OCI-LY1 (cell line): ENCODE measurements at regions not wholly inside any gene's neighbourhood (a gene's known extent, or its start where the extent isn't known, plus 50 kb on each side); places are given as distances from the start of the nearest gene placed in this dataset.

Source experiments
- H2AFZ ChIP-seq: fragments of 200-600 bp; sonication (generic), shearing (Covaris generic); 2 replicates; pipeline ENCODE4 v1.6.0; 2014; ENCODE audit warnings: antibody characterized with exemption, mild to moderate bottlenecking, low read length
- H3F3A ChIP-seq: fragments of 200-600 bp; sonication (generic), shearing (Covaris generic); 2 replicates; pipeline ENCODE4 v1.6.0; 2014; ENCODE audit warnings: mild to moderate bottlenecking, antibody characterized with exemption, low read length, moderate library complexity; ENCODE audit not compliant: insufficient read depth
- H3K27ac ChIP-seq: fragments of 200-600 bp; sonication (generic); 2 replicates; pipeline ENCODE4 v1.5.1; 2014; ENCODE audit warnings: low read length, mixed run types, mild to moderate bottlenecking, low read depth; ENCODE audit not compliant: poor library complexity, severe bottlenecking
- H3K27me3 ChIP-seq: fragments of 200-600 bp; sonication (generic); 2 replicates; pipeline ENCODE4 v1.6.0; 2014; ENCODE audit warnings: antibody characterized with exemption, mild to moderate bottlenecking, low read length, moderate library complexity; ENCODE audit not compliant: insufficient read depth
- H3K36me3 ChIP-seq: fragments of 200-600 bp; sonication (generic); 2 replicates; pipeline ENCODE4 v1.6.1; 2014; ENCODE audit warnings: mild to moderate bottlenecking, antibody characterized with exemption, low read length, moderate library complexity, mixed read lengths; ENCODE audit not compliant: insufficient read depth
- H3K4me1 ChIP-seq: fragments of 200-600 bp; sonication (generic); 2 replicates; pipeline ENCODE4 v1.5.1; 2014; ENCODE audit warnings: mild to moderate bottlenecking, low read length, moderate library complexity; ENCODE audit not compliant: insufficient read depth, severe bottlenecking
- H3K4me2 ChIP-seq: fragments of 200-600 bp; sonication (generic), shearing (Covaris generic); 2 replicates; pipeline ENCODE4 v1.6.1; 2014; ENCODE audit warnings: low read length
- H3K4me3 ChIP-seq: fragments of 200-600 bp; sonication (generic); 2 replicates; pipeline ENCODE4 v1.5.1; 2014; ENCODE audit warnings: low read length, low read depth, mild to moderate bottlenecking, mixed read lengths; ENCODE audit not compliant: poor library complexity, severe bottlenecking
- H3K79me2 ChIP-seq: fragments of 200-600 bp; shearing (Covaris generic); 2 replicates; pipeline ENCODE4 v1.6.1; 2016; ENCODE audit warnings: mixed run types, low read length, mixed read lengths; ENCODE audit not compliant: insufficient read depth
- H3K9ac ChIP-seq: fragments of 200-600 bp; sonication (generic), shearing (Covaris generic); 2 replicates; pipeline ENCODE4 v1.6.1; 2014; ENCODE audit warnings: mild to moderate bottlenecking, low read length, mixed read lengths
- H3K9me2 ChIP-seq: fragments of 200-600 bp; sonication (generic), shearing (Covaris generic); 2 replicates; pipeline ENCODE4 v1.6.1; 2014; ENCODE audit warnings: low read depth, mild to moderate bottlenecking, low read length, mixed read lengths
- H3K9me3 ChIP-seq: fragments of 200-600 bp; shearing (Covaris generic); 2 replicates; pipeline ENCODE4 v1.6.1; 2014; ENCODE audit warnings: low read length, mixed read lengths
- H4K20me1 ChIP-seq: fragments of 200-600 bp; sonication (generic), shearing (Covaris generic); 2 replicates; pipeline ENCODE4 v1.6.0; 2016; ENCODE audit warnings: mild to moderate bottlenecking, low read length; ENCODE audit not compliant: insufficient read depth
- EZH2 ChIP-seq: fragments of 200-600 bp; sonication (generic), shearing (Covaris generic); IDR thresholded peaks from 2 replicates; pipeline ENCODE4 v1.8.0; 2017; ENCODE audit warnings: borderline replicate concordance, mixed run types, mild to moderate bottlenecking, antibody characterized with exemption, low read length, moderate library complexity, mixed read lengths
- TF ChIP-seq, protein P1 (sequence below): fragments of 200-600 bp; sonication (generic), shearing (Covaris generic); IDR thresholded peaks from 2 replicates; pipeline ENCODE4 v1.5.1; 2017; ENCODE audit warnings: mild to moderate bottlenecking, antibody characterized with exemption, low read length, moderate library complexity, mixed read lengths

DNA sequence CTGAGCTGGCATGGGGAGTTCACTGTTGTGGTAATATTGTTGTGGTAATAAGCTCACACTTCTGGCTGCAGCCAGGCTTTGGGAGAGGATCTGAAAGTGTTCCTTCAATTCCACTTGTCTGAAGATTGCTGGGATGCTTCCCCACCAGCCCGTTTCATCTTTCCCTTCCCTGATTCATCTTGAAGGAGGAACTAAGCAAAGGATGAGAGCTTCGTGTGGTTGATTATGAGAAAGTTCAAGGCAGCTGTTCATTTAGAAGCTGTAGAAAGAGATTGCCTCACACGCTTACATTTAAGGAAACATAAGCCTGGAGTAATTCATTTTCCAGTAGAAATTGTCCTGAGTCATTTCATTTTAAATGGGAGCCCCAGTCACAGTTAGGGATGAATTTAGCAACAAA lies 122.4 kb upstream of the GAS1 start:
- no peaks in the 10 kb centered on the region for H3K9me2 ChIP-seq
- no peaks in the 10 kb centered on the region for H3K4me1 ChIP-seq
- no peaks in the 10 kb centered on the region for H3K27me3 ChIP-seq
- no peak overlapping the region for H3K4me3 ChIP-seq
- TF ChIP-seq EZH2 = no peak
- TF ChIP-seq, protein P1, sequence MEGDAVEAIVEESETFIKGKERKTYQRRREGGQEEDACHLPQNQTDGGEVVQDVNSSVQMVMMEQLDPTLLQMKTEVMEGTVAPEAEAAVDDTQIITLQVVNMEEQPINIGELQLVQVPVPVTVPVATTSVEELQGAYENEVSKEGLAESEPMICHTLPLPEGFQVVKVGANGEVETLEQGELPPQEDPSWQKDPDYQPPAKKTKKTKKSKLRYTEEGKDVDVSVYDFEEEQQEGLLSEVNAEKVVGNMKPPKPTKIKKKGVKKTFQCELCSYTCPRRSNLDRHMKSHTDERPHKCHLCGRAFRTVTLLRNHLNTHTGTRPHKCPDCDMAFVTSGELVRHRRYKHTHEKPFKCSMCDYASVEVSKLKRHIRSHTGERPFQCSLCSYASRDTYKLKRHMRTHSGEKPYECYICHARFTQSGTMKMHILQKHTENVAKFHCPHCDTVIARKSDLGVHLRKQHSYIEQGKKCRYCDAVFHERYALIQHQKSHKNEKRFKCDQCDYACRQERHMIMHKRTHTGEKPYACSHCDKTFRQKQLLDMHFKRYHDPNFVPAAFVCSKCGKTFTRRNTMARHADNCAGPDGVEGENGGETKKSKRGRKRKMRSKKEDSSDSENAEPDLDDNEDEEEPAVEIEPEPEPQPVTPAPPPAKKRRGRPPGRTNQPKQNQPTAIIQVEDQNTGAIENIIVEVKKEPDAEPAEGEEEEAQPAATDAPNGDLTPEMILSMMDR = no peak
- H2AFZ ChIP-seq = no peak overlapping the region
- H3K27ac ChIP-seq = no peak overlapping the region
- no peaks in the 10 kb centered on the region for H3F3A ChIP-seq
- no peaks in the 10 kb centered on the region for H3K9me3 ChIP-seq
- H3K36me3 ChIP-seq = no peaks in the 10 kb centered on the region
- no peaks in the 10 kb centered on the region for H3K79me2 ChIP-seq
- no peak overlapping the region for H3K4me2 ChIP-seq
- no peaks in the 10 kb centered on the region for H4K20me1 ChIP-seq
- H3K9ac ChIP-seq = no peak overlapping the region

DNA sequence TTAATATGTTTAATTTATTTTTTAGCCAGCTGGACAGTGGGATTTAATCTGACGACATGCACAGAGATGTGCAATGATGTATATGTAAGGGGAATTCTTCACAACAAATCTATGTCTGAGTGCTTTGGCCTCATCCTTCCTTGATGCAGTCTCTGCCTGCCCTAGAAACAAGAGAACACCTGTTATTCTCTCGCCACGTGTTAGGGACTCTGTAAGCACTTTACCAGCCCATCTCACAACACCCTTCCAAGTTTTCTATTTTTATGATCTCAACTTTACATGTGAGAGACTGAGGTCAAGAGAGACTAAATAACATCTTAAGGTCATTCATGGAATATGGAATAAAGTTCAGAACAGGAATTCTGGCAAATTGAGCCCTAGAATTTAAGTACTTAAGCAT lies 123.0 kb upstream of the GAS1 start:
- Histone ChIP-seq H3F3A (no peaks in the 10 kb centered on the region), H2AFZ (no peak overlapping the region), H4K20me1 (no peaks in the 10 kb centered on the region), H3K9me2 (no peaks in the 10 kb centered on the region), H3K4me2 (no peak overlapping the region), H3K4me1 (no peaks in the 10 kb centered on the region), H3K79me2 (no peaks in the 10 kb centered on the region), H3K36me3 (no peaks in the 10 kb centered on the region), H3K4me3 (no peak overlapping the region), H3K27ac (no peak overlapping the region), H3K9ac (no peak overlapping the region), H3K27me3 (no peaks in the 10 kb centered on the region), H3K9me3 (no peaks in the 10 kb centered on the region)
- TF ChIP-seq, protein P1 = no peak
- TF ChIP-seq EZH2 = no peak

DNA sequence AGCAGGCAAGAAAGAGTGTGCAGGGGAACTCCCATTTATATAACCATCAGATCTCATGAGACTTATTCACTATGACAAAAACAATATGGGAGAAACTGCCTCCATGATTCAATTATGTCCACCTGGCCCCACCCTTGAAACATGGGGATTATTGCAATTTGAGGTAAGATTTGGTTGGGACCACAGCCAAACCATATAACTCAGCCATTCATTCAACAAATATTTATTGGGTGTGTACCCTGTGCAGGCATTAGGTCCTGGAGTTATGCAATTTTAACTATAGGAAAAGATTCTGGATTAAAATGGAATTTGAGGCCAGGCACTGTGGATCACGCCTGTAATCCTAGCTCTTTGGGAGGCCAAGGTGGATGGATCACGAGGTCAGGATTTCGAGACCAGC lies 124.2 kb upstream of the GAS1 start:
- Histone ChIP-seq H3K79me2 (no peaks in the 10 kb centered on the region), H3K27me3 (no peaks in the 10 kb centered on the region), H3K27ac (no peak overlapping the region), H3K4me3 (no peak overlapping the region), H3K4me1 (no peaks in the 10 kb centered on the region), H3F3A (no peaks in the 10 kb centered on the region), H3K9ac (no peak overlapping the region), H3K36me3 (no peaks in the 10 kb centered on the region), H4K20me1 (no peaks in the 10 kb centered on the region), H3K4me2 (no peak overlapping the region), H3K9me2 (no peaks in the 10 kb centered on the region), H3K9me3 (no peaks in the 10 kb centered on the region), H2AFZ (no peak overlapping the region)
- TF ChIP-seq, protein P1 = no peak
- no peak for TF ChIP-seq EZH2
